ENCODE measurements at regions not wholly inside any gene's neighbourhood (a gene's known extent, or its start where the extent isn't known, plus 50 kb on each side); places are given as distances from the start of the nearest gene placed in this dataset.

DNA sequence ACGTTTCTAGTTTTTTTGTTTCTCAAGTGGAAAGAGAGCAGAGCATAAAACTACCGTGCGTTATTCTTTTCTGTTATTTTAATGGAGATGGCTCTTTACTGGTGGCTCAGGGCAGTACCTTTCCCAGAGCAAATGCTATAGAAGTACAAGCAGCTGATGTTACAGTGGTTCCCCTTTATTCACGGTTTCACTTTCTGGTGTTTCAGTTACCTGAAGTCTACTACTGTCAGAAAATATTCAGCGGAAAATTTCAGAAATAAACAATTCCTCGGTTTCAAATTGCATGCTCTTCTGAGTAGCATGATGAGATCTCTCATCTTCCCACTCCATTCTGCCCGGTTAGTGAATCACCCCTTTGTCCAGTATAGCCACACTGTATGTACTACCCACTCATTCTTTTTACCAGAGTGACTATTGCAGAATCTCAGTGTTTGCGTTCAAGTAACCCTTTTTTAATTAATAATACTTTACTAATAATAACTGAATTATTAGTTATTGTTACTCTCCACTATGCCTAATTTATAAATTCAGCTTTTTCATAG lies 597.5 kb upstream of the ROBO2 start:
- Histone ChIP-seq H3K4me1 (ENCODE audit: control insufficient read depth, insufficient read depth, low read length) (no peaks in the 10 kb centered on the region), H3K27ac (ENCODE audit: extremely low read depth, low read depth, low read length) (no peak overlapping the region), H3K4me3 (ENCODE audit: low read depth, low read length) (no peak overlapping the region), H3K36me3 (ENCODE audit: control insufficient read depth in 2 of 2, insufficient read depth in 1 of 2, low read length in 2 of 2) (no peaks in the 10 kb centered on the region), H3K9me3 (ENCODE audit: control insufficient read depth, insufficient read depth, low read depth, low read length) (no peaks in the 10 kb centered on the region)
- POLR2A ChIA-PET: no interaction called here
- CTCF ChIA-PET: no interaction called here
- TF ChIP-seq ZNF112 (tag by site-specific recombination; IDR thresholded peaks at IDR 0.05): no peak
- no peak for TF ChIP-seq ZNF174 (tag by site-specific recombination; IDR thresholded peaks at IDR 0.05)
- TF ChIP-seq ZXDB (tag by site-specific recombination; IDR thresholded peaks at IDR 0.05): no peak
- TF ChIP-seq ZNF530 (tag by site-specific recombination; IDR thresholded peaks at IDR 0.05; ENCODE audit: low read depth): no peak
- TF ChIP-seq, protein P1, sequence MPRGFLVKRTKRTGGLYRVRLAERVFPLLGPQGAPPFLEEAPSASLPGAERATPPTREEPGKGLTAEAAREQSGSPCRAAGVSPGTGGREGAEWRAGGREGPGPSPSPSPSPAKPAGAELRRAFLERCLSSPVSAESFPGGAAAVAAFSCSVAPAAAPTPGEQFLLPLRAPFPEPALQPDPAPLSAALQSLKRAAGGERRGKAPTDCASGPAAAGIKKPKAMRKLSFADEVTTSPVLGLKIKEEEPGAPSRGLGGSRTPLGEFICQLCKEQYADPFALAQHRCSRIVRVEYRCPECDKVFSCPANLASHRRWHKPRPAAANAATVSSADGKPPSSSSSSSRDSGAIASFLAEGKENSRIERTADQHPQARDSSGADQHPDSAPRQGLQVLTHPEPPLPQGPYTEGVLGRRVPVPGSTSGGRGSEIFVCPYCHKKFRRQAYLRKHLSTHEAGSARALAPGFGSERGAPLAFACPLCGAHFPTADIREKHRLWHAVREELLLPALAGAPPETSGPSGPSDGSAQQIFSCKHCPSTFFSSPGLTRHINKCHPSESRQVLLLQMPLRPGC (tag by site-specific recombination; IDR thresholded peaks at IDR 0.05): no peak
- no peak for TF ChIP-seq ZNF544 (tag by site-specific recombination; IDR thresholded peaks at IDR 0.05)
- no peak for TF ChIP-seq ZNF23 (tag by site-specific recombination; IDR thresholded peaks at IDR 0.05; ENCODE audit: borderline replicate concordance)
- no peak for TF ChIP-seq ZNF24 (tag by site-specific recombination; IDR thresholded peaks at IDR 0.05)
- TF ChIP-seq, protein P2, sequence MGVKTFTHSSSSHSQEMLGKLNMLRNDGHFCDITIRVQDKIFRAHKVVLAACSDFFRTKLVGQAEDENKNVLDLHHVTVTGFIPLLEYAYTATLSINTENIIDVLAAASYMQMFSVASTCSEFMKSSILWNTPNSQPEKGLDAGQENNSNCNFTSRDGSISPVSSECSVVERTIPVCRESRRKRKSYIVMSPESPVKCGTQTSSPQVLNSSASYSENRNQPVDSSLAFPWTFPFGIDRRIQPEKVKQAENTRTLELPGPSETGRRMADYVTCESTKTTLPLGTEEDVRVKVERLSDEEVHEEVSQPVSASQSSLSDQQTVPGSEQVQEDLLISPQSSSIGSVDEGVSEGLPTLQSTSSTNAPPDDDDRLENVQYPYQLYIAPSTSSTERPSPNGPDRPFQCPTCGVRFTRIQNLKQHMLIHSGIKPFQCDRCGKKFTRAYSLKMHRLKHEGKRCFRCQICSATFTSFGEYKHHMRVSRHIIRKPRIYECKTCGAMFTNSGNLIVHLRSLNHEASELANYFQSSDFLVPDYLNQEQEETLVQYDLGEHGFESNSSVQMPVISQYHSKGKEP (tag by site-specific recombination; IDR thresholded peaks at IDR 0.05): no peak
- TF ChIP-seq ZBTB48 (tag by site-specific recombination; IDR thresholded peaks at IDR 0.05): no peak
- no peak for TF ChIP-seq ZNF2 (tag by site-specific recombination; IDR thresholded peaks at IDR 0.05)
- TF ChIP-seq, protein P3, sequence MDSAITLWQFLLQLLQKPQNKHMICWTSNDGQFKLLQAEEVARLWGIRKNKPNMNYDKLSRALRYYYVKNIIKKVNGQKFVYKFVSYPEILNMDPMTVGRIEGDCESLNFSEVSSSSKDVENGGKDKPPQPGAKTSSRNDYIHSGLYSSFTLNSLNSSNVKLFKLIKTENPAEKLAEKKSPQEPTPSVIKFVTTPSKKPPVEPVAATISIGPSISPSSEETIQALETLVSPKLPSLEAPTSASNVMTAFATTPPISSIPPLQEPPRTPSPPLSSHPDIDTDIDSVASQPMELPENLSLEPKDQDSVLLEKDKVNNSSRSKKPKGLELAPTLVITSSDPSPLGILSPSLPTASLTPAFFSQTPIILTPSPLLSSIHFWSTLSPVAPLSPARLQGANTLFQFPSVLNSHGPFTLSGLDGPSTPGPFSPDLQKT (IDR thresholded peaks at IDR 0.05; ENCODE audit: borderline replicate concordance, low read depth, low read length): no peak
- no peak for TF ChIP-seq HOXA7 (CRISPR knock-in tag; IDR thresholded peaks at IDR 0.05; ENCODE audit: borderline replicate concordance)
- TF ChIP-seq, protein P4, sequence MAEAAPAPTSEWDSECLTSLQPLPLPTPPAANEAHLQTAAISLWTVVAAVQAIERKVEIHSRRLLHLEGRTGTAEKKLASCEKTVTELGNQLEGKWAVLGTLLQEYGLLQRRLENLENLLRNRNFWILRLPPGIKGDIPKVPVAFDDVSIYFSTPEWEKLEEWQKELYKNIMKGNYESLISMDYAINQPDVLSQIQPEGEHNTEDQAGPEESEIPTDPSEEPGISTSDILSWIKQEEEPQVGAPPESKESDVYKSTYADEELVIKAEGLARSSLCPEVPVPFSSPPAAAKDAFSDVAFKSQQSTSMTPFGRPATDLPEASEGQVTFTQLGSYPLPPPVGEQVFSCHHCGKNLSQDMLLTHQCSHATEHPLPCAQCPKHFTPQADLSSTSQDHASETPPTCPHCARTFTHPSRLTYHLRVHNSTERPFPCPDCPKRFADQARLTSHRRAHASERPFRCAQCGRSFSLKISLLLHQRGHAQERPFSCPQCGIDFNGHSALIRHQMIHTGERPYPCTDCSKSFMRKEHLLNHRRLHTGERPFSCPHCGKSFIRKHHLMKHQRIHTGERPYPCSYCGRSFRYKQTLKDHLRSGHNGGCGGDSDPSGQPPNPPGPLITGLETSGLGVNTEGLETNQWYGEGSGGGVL (tag by site-specific recombination; IDR thresholded peaks at IDR 0.05): no peak

DNA sequence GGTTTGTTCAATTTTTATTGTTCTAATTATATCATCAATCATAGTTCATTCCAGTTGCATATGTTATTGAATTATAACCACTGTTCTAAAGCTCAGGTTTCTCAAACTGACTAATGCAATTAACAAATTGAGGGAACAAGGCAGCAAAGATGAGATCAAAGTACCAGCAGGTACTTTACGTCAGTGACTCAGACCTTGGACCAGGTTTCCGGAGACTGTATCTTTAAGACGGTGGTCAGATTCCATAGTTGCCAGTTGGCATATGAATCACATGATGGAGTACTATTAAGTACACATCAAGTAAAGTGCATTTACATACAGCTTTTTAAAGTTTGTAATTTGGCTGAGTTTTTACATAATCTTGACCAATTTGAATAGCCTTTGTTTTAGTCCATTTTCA lies 583.6 kb upstream of the ROBO2 start:
- Histone ChIP-seq H3K36me3 (ENCODE audit: control insufficient read depth in 2 of 2, insufficient read depth in 1 of 2, low read length in 2 of 2) (no peaks in the 10 kb centered on the region), H3K9me3 (ENCODE audit: control insufficient read depth, insufficient read depth, low read depth, low read length) (no peaks in the 10 kb centered on the region), H3K27ac (ENCODE audit: extremely low read depth, low read depth, low read length) (no peak overlapping the region), H3K4me1 (ENCODE audit: control insufficient read depth, insufficient read depth, low read length) (no peaks in the 10 kb centered on the region), H3K4me3 (ENCODE audit: low read depth, low read length) (no peak overlapping the region)
- TF ChIP-seq, protein P5, sequence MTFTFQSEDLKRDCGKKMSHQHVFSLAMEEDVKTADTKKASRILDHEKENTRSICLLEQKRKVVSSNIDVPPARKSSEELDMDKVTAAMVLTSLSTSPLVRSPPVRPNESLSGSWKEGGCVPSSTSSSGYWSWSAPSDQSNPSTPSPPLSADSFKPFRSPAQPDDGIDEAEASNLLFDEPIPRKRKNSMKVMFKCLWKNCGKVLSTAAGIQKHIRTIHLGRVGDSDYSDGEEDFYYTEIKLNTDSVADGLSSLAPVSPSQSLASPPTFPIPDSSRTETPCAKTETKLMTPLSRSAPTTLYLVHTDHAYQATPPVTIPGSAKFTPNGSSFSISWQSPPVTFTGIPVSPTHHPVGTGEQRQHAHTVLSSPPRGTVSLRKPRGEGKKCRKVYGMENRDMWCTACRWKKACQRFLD (tag by site-specific recombination; IDR thresholded peaks at IDR 0.05): no peak
- TF ChIP-seq KLF8 (tag by site-specific recombination; IDR thresholded peaks at IDR 0.05): no peak
- TF ChIP-seq, protein P6, sequence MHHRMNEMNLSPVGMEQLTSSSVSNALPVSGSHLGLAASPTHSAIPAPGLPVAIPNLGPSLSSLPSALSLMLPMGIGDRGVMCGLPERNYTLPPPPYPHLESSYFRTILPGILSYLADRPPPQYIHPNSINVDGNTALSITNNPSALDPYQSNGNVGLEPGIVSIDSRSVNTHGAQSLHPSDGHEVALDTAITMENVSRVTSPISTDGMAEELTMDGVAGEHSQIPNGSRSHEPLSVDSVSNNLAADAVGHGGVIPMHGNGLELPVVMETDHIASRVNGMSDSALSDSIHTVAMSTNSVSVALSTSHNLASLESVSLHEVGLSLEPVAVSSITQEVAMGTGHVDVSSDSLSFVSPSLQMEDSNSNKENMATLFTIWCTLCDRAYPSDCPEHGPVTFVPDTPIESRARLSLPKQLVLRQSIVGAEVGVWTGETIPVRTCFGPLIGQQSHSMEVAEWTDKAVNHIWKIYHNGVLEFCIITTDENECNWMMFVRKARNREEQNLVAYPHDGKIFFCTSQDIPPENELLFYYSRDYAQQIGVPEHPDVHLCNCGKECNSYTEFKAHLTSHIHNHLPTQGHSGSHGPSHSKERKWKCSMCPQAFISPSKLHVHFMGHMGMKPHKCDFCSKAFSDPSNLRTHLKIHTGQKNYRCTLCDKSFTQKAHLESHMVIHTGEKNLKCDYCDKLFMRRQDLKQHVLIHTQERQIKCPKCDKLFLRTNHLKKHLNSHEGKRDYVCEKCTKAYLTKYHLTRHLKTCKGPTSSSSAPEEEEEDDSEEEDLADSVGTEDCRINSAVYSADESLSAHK (tag by site-specific recombination; IDR thresholded peaks at IDR 0.05): no peak
- no peak for TF ChIP-seq SCRT1 (tag by site-specific recombination; IDR thresholded peaks at IDR 0.05; ENCODE audit: borderline replicate concordance)
- TF ChIP-seq ZNF544 (tag by site-specific recombination; IDR thresholded peaks at IDR 0.05): no peak
- no peak for TF ChIP-seq GFI1B (tag by site-specific recombination; IDR thresholded peaks at IDR 0.05)
- no peak for TF ChIP-seq ZNF830 (tag by site-specific recombination; IDR thresholded peaks at IDR 0.05; ENCODE audit: low read depth)
- no peak for TF ChIP-seq ZNF140 (tag by site-specific recombination; IDR thresholded peaks at IDR 0.05)
- no peak for TF ChIP-seq ZNF777 (tag by site-specific recombination; IDR thresholded peaks at IDR 0.05; ENCODE audit: borderline replicate concordance)
- no peak for TF ChIP-seq ZBTB8A (tag by site-specific recombination; IDR thresholded peaks at IDR 0.05)
- TF ChIP-seq ZNF558 (tag by site-specific recombination; IDR thresholded peaks at IDR 0.05): no peak
- no peak for TF ChIP-seq OVOL3 (tag by site-specific recombination; IDR thresholded peaks at IDR 0.05)
- TF ChIP-seq KLF9 (tag by site-specific recombination; IDR thresholded peaks at IDR 0.05; ENCODE audit: low read depth): no peak
- ChIA-PET POLR2A (no interaction called here), CTCF (no interaction called here)
